CD4-positive, alpha-beta T cell treated with Interleukin-21 for 1 hour (primary cell): ENCODE measurements at regions not wholly inside any gene's neighbourhood (a gene's known extent, or its start where the extent isn't known, plus 50 kb on each side); places are given as distances from the start of the nearest gene placed in this dataset.
"Not testable (repeated sequence)": the region's sequence is repeated elsewhere in the genome, so short reads cannot be mapped to it uniquely, and the experiment has no call there.

Experiments used
- DNase-seq: peaks from one replicate; pipeline ENCODE4 v3.0.0-alpha.2; 2020

- no peak for DNase-seq
These were observed 433.3 kb downstream of the RPS6KC1 start for GRCh38 chr1:213484333-213484732.

DNA sequence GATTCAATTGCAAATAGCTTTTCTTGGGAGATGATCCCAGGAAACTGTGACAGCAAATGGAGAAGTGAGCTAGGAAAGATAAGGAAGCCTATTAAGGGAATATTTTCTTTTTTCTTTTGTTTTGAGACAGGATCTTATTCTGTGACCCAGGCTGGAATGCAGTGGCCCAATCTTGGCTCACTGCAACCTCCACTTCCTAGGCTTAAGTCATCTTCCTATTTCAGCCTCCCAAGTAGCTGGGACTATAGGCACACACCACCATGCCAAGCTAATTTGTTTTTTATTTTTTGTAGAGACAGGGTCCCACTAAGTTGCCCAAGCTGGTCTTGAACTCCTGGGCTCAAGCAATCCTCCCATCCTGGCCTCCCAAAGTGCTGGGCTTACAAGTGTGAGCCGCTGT lies 433.7 kb downstream of the RPS6KC1 start:
- no peak for DNase-seq

GRCh38 chr1:213486488-213486887 lies 435.4 kb downstream of the RPS6KC1 start:
- DNase-seq, result no peak

- DNase-seq, result no peak
These were observed 440.4 kb downstream of the RPS6KC1 start for GRCh38 chr1:213491468-213491867.

DNA sequence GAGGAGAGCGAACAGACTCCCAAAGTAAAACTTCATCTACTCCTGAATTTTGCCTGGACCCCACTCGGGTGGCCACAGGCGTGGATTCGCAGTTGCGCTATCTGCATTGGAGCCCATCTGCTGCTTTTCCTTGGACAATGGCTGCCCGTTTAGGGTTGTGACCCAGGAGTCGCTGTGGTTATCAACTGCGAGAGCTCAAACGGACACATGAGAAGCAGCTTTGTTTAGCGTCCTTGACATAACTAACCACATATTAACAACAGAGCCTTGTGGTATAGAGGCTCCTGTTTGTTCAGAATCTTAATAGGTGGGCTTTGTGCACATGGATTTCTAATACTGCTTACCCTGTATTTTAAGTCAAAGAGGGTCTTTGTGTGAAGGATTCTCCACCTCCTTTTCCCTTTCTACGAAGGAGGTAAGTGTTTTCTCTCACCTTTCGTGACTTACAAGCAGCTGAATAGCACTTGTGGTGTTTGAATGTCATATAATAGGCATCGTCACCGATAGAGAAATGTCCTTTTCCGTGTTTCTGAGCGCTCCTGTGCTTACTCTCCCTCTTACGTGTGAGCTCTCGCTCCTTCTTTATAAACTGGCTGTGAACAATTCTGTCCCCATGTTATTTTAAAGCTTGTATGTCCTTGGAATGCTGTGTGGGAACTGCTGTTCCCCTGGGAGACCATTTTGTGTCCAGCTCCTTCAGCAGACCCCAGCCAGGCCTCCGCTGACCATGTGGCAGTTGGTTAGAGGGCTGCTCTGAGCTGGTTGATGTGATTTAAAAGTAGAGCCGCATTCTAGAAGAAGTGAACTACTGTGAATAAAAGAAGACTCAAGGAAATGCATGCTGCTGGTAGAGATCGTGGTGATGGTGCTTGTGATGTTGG lies 441.4 kb downstream of the RPS6KC1 start:
- DNase-seq, result no peak

DNA sequence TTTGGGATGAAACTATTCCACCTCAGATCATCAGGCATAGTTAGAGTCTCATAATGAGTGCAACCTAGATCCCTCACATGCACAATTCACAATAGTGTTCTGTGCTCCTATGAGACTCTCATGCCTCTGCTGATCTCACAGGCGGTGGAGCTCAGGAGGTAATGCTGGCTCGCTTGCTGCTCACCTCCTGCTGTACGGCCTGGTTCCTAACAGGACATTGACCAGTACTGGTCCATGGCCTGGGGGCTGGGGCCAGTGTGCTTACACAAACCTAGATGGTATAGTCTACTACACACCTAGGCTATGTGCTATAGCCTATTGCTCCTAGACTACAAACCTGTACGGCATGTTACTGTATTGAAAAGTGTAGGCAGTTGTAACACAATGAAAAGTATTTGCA lies 448.4 kb downstream of the RPS6KC1 start:
- no peak for DNase-seq

- DNase-seq, result no peak
These were observed 456.6 kb downstream of the RPS6KC1 start for GRCh38 chr1:213507472-213508223.

- DNase-seq, result no peak
These were observed 460.1 kb downstream of the RPS6KC1 start for GRCh38 chr1:213511173-213511572.

GRCh38 chr1:213512316-213512715 lies 461.3 kb downstream of the RPS6KC1 start:
- DNase-seq, result no peak

DNA sequence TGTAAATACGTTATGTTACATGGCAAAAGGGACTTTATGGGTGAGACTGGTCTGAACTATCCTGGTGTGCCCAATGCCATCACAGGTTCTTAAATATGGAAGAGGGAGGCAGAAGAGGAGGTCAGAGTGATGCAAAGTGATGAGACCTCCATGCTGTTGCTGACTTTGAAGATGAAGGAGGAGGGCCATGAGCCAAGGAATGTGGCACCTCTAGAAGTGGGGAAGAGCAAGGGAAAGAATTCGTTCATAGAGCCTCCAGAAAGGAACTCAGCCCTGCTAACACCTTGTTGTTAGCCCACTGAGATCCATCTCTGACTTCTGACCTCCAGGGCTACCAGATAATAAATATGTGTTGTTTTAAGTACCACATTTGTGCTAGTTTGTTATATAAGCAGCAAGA lies 462.0 kb downstream of the RPS6KC1 start:
- DNase-seq, result no peak

DNA sequence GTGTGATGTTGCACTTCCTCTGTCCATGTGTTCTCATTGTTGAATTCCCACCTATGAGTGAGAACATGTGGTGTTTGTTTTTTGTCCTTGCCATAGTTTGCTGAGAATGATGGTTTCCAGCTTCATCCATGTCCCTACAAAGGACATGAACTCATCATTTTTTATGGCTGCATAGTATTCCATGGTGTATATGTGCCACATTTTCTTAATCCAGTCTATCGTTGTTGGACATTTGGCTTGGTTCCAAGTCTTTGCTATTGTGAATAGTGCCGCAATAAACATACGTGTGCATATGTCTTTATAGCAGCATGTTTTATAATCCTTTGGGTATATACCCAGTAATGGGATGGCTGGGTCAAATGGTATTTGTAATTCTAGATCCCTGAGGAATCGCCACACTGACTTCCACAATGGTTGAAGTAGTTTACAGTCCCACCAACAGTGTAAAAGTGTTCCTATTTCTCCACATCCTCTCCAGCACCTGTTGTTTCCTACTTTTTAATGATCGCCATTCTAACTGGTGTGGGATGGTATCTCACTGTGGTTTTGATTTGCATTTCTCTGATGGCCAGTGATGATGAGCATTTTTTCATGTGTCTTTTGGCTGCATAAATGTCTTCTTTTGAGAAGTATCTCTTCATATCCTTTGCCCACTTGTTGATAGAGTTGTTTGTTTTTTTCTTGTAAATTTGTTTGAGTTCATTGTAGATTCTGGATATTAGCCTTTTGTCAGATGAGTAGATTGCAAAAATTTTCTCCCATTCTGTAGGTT lies 463.6 kb downstream of the RPS6KC1 start:
- DNase-seq, result not testable (repeated sequence)

- DNase-seq, result no peak
These were observed 468.1 kb downstream of the RPS6KC1 start for GRCh38 chr1:213519098-213519497.

- DNase-seq, result no peak
These were observed 466.6 kb upstream of the PROX1 start for GRCh38 chr1:213521206-213521605.

GRCh38 chr1:213523781-213524398 lies 463.9 kb upstream of the PROX1 start:
- DNase-seq, result no peak

GRCh38 chr1:213526306-213526705 lies 461.5 kb upstream of the PROX1 start:
- DNase-seq, result no peak

GRCh38 chr1:213530611-213531320 lies 457.0 kb upstream of the PROX1 start:
- DNase-seq, result no peak

DNA sequence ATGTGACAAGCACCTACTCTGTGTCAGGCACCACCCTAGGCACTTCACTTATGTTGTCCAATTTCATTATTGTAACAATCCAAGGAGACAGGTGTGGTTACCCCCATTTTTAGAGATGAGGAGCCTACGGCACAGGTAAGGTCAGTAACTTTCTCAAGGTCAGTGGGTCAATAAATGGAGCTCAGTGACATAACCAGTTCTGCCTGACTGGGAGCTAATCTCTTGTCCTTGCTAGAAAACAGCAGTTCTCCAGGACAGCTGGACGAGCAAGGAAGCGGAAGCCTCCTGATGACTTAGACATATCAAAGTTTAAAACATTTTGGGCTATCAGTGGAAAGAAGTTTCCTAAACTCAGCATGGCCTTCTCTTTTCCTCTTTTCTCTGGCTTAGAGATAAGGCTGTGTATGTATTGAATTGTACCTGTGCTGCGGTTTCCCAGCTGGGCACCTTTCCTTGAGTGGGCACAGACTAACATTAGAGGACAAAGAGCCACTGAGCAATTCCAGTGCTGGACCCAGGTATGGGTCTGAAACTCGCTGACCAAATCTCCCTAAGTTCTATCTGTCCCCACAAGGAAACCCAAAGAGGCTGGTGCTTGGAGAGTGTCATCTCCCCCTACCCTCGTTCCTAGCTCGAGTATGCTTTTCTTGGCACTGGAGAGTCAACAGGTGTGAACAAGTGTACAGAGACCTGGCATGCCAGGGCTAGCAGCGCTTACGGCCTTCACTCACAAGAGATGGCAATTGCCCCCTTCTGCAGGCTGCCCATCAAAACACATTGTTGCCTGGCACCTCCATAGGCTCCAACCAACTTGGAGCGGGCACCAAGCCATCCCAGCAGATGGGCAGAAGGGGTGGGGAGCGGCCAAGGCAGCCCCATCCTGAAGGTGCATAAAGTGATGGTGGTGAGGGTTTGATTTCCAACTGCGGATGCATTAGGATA lies 456.1 kb upstream of the PROX1 start:
- no peak for DNase-seq

DNA sequence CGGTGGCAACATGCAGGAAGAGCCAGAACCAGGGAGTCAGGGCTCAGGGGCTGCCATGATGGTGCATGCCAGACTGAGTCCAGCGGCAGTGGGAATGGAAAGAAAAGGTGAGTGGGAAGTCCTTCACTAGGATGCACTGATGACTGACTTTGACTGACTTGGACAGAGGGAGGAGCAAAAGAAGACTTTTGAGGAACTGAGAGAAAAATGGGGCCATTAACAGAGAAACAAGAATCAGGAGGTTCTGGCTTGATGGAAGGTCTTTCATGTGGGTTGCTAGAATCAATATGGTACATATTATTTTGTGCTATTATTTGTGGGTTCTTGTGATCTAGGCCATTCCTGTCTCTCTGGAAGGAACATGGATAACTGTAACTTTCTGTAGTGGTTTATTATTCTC lies 454.6 kb upstream of the PROX1 start:
- DNase-seq, result no peak

GRCh38 chr1:213535679-213536078 lies 452.1 kb upstream of the PROX1 start:
- no peak for DNase-seq

- no peak for DNase-seq
These were observed 449.5 kb upstream of the PROX1 start for GRCh38 chr1:213538251-213538650.

- DNase-seq, result no peak
These were observed 448.3 kb upstream of the PROX1 start for GRCh38 chr1:213539464-213539863.
